Trophoblast cell (in vitro differentiated cells and primary cell): ENCODE measurements at regions not wholly inside any gene's neighbourhood (a gene's known extent, or its start where the extent isn't known, plus 50 kb on each side); places are given as distances from the start of the nearest gene placed in this dataset.

Experiments
- DNase-seq, 2 donors: peaks; one replicate each; pipeline ENCODE4 v3.0.0-alpha.2; 2016
- H2AFZ ChIP-seq: 2 replicates; pipeline ENCODE4 v1.6.1; 2013; ENCODE audit warnings: low read length, moderate library complexity, mild to moderate bottlenecking; ENCODE audit not compliant: insufficient read depth, poor library complexity
- H2AK5ac ChIP-seq: 2 replicates; pipeline ENCODE4 v1.6.1; 2013; ENCODE audit warnings: mild to moderate bottlenecking, low read length
- H2BK120ac ChIP-seq: 2 replicates; pipeline ENCODE4 v1.6.1; 2013; ENCODE audit warnings: low read length, mild to moderate bottlenecking, moderate library complexity; ENCODE audit not compliant: insufficient read depth, poor library complexity
- H2BK12ac ChIP-seq: 2 replicates; pipeline ENCODE4 v1.6.1; 2013; ENCODE audit warnings: mild to moderate bottlenecking, low read length, moderate library complexity
- H2BK5ac ChIP-seq: 2 replicates; pipeline ENCODE4 v1.6.1; 2013; ENCODE audit warnings: low read length, low read depth, moderate library complexity, mild to moderate bottlenecking; ENCODE audit not compliant: poor library complexity
- H3K14ac ChIP-seq: 2 replicates; pipeline ENCODE4 v1.6.1; 2013; ENCODE audit warnings: mild to moderate bottlenecking, low read length
- H3K18ac ChIP-seq: 2 replicates; pipeline ENCODE4 v1.6.1; 2013; ENCODE audit warnings: mild to moderate bottlenecking, low read length
- H3K23ac ChIP-seq: 2 replicates; pipeline ENCODE4 v1.6.1; 2013; ENCODE audit warnings: low read length
- H3K27ac ChIP-seq: 2 replicates; pipeline ENCODE4 v1.5.1; 2013; ENCODE audit warnings: low read depth, mild to moderate bottlenecking, inconsistent platforms, low read length, moderate library complexity
- H3K27me3 ChIP-seq: 2 replicates; pipeline ENCODE4 v1.6.1; 2013; ENCODE audit warnings: inconsistent platforms, mild to moderate bottlenecking, low read length, moderate library complexity; ENCODE audit not compliant: insufficient read depth
- H3K36me3 ChIP-seq, 2 experiments: 1 replicate in 1 of 2; 2 replicates in 1 of 2; pipeline ENCODE4 v1.6.1; 2013; ENCODE audit warnings: low read length in 2 of 2, mild to moderate bottlenecking in 2 of 2, moderate library complexity in 1 of 2; ENCODE audit not compliant: insufficient read depth in 2 of 2, control insufficient read depth in 1 of 2
- H3K4ac ChIP-seq: 2 replicates; pipeline ENCODE4 v1.6.1; 2013; ENCODE audit warnings: low read depth, mild to moderate bottlenecking, low read length, moderate library complexity
- H3K4me1 ChIP-seq, 2 experiments: 1 replicate in 1 of 2; 2 replicates in 1 of 2; pipeline ENCODE4 v1.6.1; 2013; ENCODE audit warnings: low read length in 2 of 2, mild to moderate bottlenecking in 2 of 2, moderate library complexity in 1 of 2; ENCODE audit not compliant: insufficient read depth in 2 of 2, control insufficient read depth in 1 of 2
- H3K4me2 ChIP-seq: 2 replicates; pipeline ENCODE4 v1.6.1; 2013; ENCODE audit warnings: inconsistent platforms, mild to moderate bottlenecking, low read length, moderate library complexity
- H3K4me3 ChIP-seq: 2 replicates; pipeline ENCODE4 v1.5.1; 2013; ENCODE audit warnings: mild to moderate bottlenecking, low read depth, low read length, inconsistent platforms
- H3K79me1 ChIP-seq: one replicate; pipeline ENCODE4 v1.6.1; 2013; ENCODE audit warnings: low read length
- H3K79me2 ChIP-seq: 2 replicates; pipeline ENCODE4 v1.6.1; 2013; ENCODE audit warnings: low read length, mild to moderate bottlenecking; ENCODE audit not compliant: control insufficient read depth, insufficient read depth, poor library complexity
- H3K9ac ChIP-seq: 2 replicates; pipeline ENCODE4 v1.6.1; 2013; ENCODE audit warnings: mild to moderate bottlenecking, low read length
- H3K9me3 ChIP-seq: 2 replicates; pipeline ENCODE4 v1.6.1; 2013; ENCODE audit warnings: low read depth, mild to moderate bottlenecking, control low read depth, inconsistent platforms, low read length; ENCODE audit not compliant: insufficient read depth
- H4K12ac ChIP-seq: 2 replicates; pipeline ENCODE4 v1.6.1; 2013; ENCODE audit warnings: low read depth, mild to moderate bottlenecking, low read length, moderate library complexity
- H4K8ac ChIP-seq: 2 replicates; pipeline ENCODE4 v1.6.1; 2013; ENCODE audit warnings: low read depth, mild to moderate bottlenecking, low read length, moderate library complexity
- H4K91ac ChIP-seq: one replicate; pipeline ENCODE4 v1.6.1; 2013; ENCODE audit warnings: low read depth, mild to moderate bottlenecking, low read length, moderate library complexity
- WGBS: extraction: QIAGEN DNeasy Blood & Tissue Kit; methylation state at CpG from one replicate; pipeline ENCODE4 v1.1.7; 2013; ENCODE audit warnings: missing lambda C conversion rate; ENCODE audit not compliant: insufficient read length, insufficient coverage; ENCODE audit errors: extremely low coverage; 5-methylcytosine and 5-hydroxymethylcytosine counted together

DNA sequence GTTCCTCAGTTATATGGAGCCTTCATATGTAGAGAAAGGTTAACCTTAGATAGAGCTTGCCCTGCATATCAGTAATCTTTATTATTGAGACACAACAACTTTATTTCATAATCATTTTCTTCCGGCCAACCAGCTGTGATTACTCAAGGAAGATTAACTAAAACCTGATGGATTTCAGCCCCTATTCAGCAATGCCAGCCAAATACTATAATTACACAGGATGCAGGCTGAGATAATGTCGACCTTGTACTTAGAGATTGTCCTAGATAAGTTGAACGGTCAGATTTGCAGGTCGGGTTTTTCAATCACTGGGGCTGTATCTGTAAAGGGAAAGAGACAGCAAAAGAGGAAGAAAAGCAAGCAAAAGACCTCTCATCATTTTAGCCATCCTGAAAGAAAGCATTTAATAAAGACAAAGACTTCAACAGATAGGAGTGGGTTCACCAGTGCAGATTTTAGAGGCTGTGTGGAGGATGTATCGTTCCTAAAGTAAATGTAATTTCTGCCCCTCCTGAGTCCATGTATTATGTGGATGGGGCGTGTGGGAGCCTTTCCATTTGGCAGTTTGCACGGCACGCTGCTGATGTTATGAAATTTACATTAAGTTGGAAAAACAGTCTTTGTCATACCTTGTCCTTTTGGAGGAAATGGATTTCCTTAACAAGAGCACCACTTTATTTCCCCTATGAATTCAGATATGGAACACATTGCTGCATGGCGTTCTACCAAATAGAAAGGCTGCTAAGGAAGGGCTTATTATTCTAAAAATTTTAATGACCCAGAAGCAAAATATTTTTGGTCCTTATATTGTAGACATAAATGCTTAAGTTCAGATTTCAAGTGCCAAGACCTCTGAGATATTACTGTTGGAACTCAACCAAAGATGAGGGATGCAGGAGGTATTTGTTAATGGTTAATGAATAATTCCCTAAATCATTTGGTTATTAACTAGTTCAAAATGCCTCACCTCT, 496.7 kb downstream of the SPRY1 start:
- Histone ChIP-seq H2BK12ac (no peak overlapping the region), H3K4me2 (no peak overlapping the region), H2BK5ac (no peak overlapping the region), H4K8ac (no peak overlapping the region), H4K12ac (no peak overlapping the region), H2AK5ac (no peak overlapping the region), H3K9me3 (no peaks in the 10 kb centered on the region), H3K36me3 (no peaks in the 10 kb centered on the region), H3K14ac (no peak overlapping the region), H4K91ac (no peak overlapping the region), H3K27me3 (no peaks in the 10 kb centered on the region), H3K79me2 (no peaks in the 10 kb centered on the region), H3K27ac (no peak overlapping the region), H3K9ac (no peak overlapping the region), H3K79me1 (no peaks in the 10 kb centered on the region), H3K18ac (no peak overlapping the region), H3K4me3 (no peak overlapping the region), H2BK120ac (no peak overlapping the region), H3K23ac (no peak overlapping the region), H3K4ac (no peak overlapping the region), H2AFZ (no peak overlapping the region), H3K4me1 (no peaks in the 10 kb centered on the region)
- peak; percentile 16 to 79 for DNase-seq
- WGBS: no CpG with 5 or more reads among the region's 9 CpGs

DNA sequence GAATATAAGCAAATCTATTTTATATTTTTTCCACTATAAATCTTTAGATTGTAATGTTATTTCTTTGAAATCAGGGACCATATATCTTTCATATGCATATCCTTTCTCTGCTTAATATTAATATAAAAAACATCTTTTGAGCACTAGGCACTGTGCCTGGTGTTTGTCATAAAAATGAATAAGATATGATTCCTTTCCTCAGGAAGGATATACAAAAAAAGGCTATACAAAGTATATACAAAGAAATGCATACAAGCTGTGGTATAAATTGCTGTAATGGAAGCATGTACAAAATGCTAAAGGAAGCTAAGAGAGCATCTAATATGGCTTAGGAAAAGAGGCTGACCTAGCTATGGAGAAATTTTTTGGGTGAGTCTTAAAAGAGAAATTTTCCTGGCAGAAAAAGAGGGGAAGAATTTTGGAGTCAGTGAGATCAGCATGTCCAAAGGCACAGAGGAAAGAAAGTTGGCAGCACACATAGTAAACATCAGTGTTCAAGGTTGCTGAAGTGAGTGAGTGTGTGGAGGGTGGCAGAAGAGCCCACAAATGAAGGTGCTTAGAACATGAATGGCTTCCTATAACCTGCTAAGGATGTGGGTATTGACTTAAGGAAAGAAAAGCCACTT, 500.0 kb downstream of the SPRY1 start:
- Histone ChIP-seq H3K27ac (no peak overlapping the region), H3K14ac (no peak overlapping the region), H2BK12ac (no peak overlapping the region), H3K4me1 (no peaks in the 10 kb centered on the region), H3K79me2 (no peaks in the 10 kb centered on the region), H3K9ac (no peak overlapping the region), H3K4me2 (no peak overlapping the region), H3K36me3 (no peaks in the 10 kb centered on the region), H2BK120ac (no peak overlapping the region), H3K18ac (no peak overlapping the region), H2AK5ac (no peak overlapping the region), H3K4me3 (no peak overlapping the region), H3K79me1 (no peaks in the 10 kb centered on the region), H3K4ac (no peak overlapping the region), H3K23ac (no peak overlapping the region), H2AFZ (no peak overlapping the region), H4K12ac (no peak overlapping the region), H2BK5ac (no peak overlapping the region), H4K91ac (no peak overlapping the region), H4K8ac (no peak overlapping the region), H3K27me3 (no peaks in the 10 kb centered on the region), H3K9me3 (no peaks in the 10 kb centered on the region)
- DNase-seq: no peak

DNA sequence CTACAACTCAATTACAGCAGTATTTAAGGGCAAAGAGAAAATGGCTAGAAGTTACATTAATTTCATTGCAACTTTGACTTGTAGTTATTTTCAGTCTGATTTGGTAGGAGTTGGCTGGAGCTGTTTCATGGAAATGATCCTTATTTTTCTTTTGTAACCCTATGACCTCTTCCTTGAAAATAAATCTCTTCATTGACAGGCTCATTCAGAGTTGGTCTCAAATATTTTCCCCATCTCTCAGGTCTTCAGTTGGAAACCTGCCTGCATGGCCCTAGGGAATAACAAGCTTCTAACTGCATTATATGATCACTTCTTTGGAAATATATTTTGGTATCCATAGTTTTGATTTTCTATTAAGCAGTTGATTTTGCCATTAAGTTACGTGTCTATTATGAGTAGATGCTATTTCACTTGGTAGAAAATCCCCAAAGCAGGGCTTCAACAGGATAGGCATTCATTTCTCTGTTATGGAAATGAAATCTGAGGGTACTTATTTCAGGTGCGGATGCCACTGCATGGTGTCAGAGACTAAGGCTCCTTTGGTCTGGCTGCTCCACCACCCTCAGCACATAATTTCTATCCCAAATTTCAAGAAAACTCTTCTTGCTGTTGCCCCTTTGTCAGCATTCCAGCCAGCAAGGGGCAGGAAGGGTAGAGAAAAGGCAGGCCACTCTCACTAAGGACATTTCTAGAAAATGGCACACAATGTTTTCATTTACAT, 502.5 kb downstream of the SPRY1 start:
- Histone ChIP-seq H2BK12ac (no peak overlapping the region), H3K27ac (no peak overlapping the region), H4K12ac (no peak overlapping the region), H3K14ac (no peak overlapping the region), H3K4me2 (no peak overlapping the region), H4K8ac (no peak overlapping the region), H3K9me3 (no peaks in the 10 kb centered on the region), H3K36me3 (no peaks in the 10 kb centered on the region), H3K4me3 (no peak overlapping the region), H2BK5ac (no peak overlapping the region), H3K79me1 (no peaks in the 10 kb centered on the region), H2BK120ac (no peak overlapping the region), H3K4ac (no peak overlapping the region), H3K79me2 (no peaks in the 10 kb centered on the region), H3K18ac (no peak overlapping the region), H2AK5ac (no peak overlapping the region), H3K27me3 (no peaks in the 10 kb centered on the region), H4K91ac (no peak overlapping the region), H3K23ac (no peak overlapping the region), H2AFZ (no peak overlapping the region), H3K9ac (no peak overlapping the region), H3K4me1 (no peaks in the 10 kb centered on the region)
- no CpG with 5 or more reads among the region's 2 CpGs for WGBS
- no peak for DNase-seq

DNA sequence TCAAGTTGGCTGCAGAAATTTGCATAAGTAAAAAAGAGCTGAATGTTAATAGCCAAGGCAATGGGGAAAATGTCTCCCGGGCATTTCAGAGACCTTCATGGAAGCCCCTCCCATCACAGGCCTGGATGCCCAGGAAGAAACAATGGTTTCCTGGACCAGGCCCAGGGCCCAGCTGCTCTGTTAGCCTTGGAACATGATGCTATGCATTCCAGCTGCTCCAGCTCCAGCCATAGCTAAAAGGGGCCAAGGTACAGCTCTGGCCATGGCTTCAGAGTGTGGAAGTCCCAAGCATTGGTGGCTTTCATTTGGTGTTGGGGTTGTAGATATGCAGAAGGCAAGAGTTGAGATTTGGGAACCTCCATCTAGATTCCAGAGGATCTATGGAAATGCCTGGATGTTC, 508.3 kb downstream of the SPRY1 start:
- Histone ChIP-seq H4K91ac (no peak overlapping the region), H3K4me3 (no peak overlapping the region), H3K4me1 (no peaks in the 10 kb centered on the region), H3K27ac (no peak overlapping the region), H2BK5ac (no peak overlapping the region), H2AK5ac (no peak overlapping the region), H3K9ac (no peak overlapping the region), H3K4me2 (no peak overlapping the region), H3K23ac (no peak overlapping the region), H4K8ac (no peak overlapping the region), H2BK120ac (no peak overlapping the region), H4K12ac (no peak overlapping the region), H2AFZ (no peak overlapping the region), H3K27me3 (no peaks in the 10 kb centered on the region), H3K9me3 (peaks cover 4% of the 10 kb centered on the region), H3K79me1 (no peaks in the 10 kb centered on the region), H3K14ac (no peak overlapping the region), H3K79me2 (no peaks in the 10 kb centered on the region), H3K4ac (no peak overlapping the region), H3K36me3 (no peaks in the 10 kb centered on the region), H2BK12ac (no peak overlapping the region), H3K18ac (no peak overlapping the region)
- DNase-seq: no peak
- WGBS: no CpG with 5 or more reads among the region's 1 CpG
